ENCODE measurements at regions not wholly inside any gene's neighbourhood (a gene's known extent, or its start where the extent isn't known, plus 50 kb on each side); places are given as distances from the start of the nearest gene placed in this dataset.

GRCh38 chrX:131356725-131357124, 67.6 kb upstream of the IGSF1 start:
- Mint-ChIP-seq H3K27ac (ENCODE audit: unreplicated experiment) (no peak overlapping the region), H3K27me3 (ENCODE audit: unreplicated experiment) (peaks cover 3% of the 10 kb centered on the region), H3K36me3 (ENCODE audit: low read depth, unreplicated experiment) (no peaks in the 10 kb centered on the region), H3K9me3 (ENCODE audit: unreplicated experiment) (no peaks in the 10 kb centered on the region), H3K4me3 (ENCODE audit: unreplicated experiment) (no peak overlapping the region), H3K4me1 (ENCODE audit: unreplicated experiment) (no peaks in the 10 kb centered on the region)
- DNase-seq (ENCODE audit: low spot score), result no peak
- TF ChIP-seq CTCF (IDR thresholded peaks at IDR 0.05; ENCODE audit: unreplicated experiment), result no peak

- H3K4me1 Mint-ChIP-seq (ENCODE audit: unreplicated experiment), result no peaks in the 10 kb centered on the region
- H3K27me3 Mint-ChIP-seq (ENCODE audit: unreplicated experiment), result peaks cover 3% of the 10 kb centered on the region
- TF ChIP-seq CTCF (IDR thresholded peaks at IDR 0.05; ENCODE audit: unreplicated experiment), result no peak
- no peak for DNase-seq (ENCODE audit: low spot score)
- no peak overlapping the region for H3K27ac Mint-ChIP-seq (ENCODE audit: unreplicated experiment)
- no peak overlapping the region for H3K4me3 Mint-ChIP-seq (ENCODE audit: unreplicated experiment)
- H3K9me3 Mint-ChIP-seq (ENCODE audit: unreplicated experiment), result no peaks in the 10 kb centered on the region
- H3K36me3 Mint-ChIP-seq (ENCODE audit: low read depth, unreplicated experiment), result no peaks in the 10 kb centered on the region
These were observed 70.5 kb upstream of the IGSF1 start for GRCh38 chrX:131359611-131360010.

- Mint-ChIP-seq H3K27me3 (ENCODE audit: unreplicated experiment) (no peaks in the 10 kb centered on the region), H3K4me1 (ENCODE audit: unreplicated experiment) (no peaks in the 10 kb centered on the region), H3K4me3 (ENCODE audit: unreplicated experiment) (no peak overlapping the region), H3K27ac (ENCODE audit: unreplicated experiment) (no peak overlapping the region), H3K36me3 (ENCODE audit: low read depth, unreplicated experiment) (no peaks in the 10 kb centered on the region), H3K9me3 (ENCODE audit: unreplicated experiment) (no peaks in the 10 kb centered on the region)
- TF ChIP-seq CTCF (IDR thresholded peaks at IDR 0.05; ENCODE audit: unreplicated experiment), result no peak
- DNase-seq (ENCODE audit: low spot score), result no peak
These were observed 76.7 kb upstream of the IGSF1 start for GRCh38 chrX:131365766-131366165.

- H3K27me3 Mint-ChIP-seq (ENCODE audit: unreplicated experiment), result no peaks in the 10 kb centered on the region
- no peak overlapping the region for H3K27ac Mint-ChIP-seq (ENCODE audit: unreplicated experiment)
- peak; percentile 27 for TF ChIP-seq CTCF (IDR thresholded peaks at IDR 0.05; ENCODE audit: unreplicated experiment)
- no peaks in the 10 kb centered on the region for H3K4me1 Mint-ChIP-seq (ENCODE audit: unreplicated experiment)
- no peak overlapping the region for H3K4me3 Mint-ChIP-seq (ENCODE audit: unreplicated experiment)
- no peak for DNase-seq (ENCODE audit: low spot score)
- no peaks in the 10 kb centered on the region for H3K36me3 Mint-ChIP-seq (ENCODE audit: low read depth, unreplicated experiment)
- H3K9me3 Mint-ChIP-seq (ENCODE audit: unreplicated experiment), result no peaks in the 10 kb centered on the region
These were observed 77.3 kb upstream of the IGSF1 start for GRCh38 chrX:131366407-131366806.

- H3K4me3 Mint-ChIP-seq (ENCODE audit: unreplicated experiment), result no peak overlapping the region
- H3K36me3 Mint-ChIP-seq (ENCODE audit: low read depth, unreplicated experiment), result no peaks in the 10 kb centered on the region
- no peak for TF ChIP-seq CTCF (IDR thresholded peaks at IDR 0.05; ENCODE audit: unreplicated experiment)
- no peak overlapping the region for H3K27ac Mint-ChIP-seq (ENCODE audit: unreplicated experiment)
- no peaks in the 10 kb centered on the region for H3K4me1 Mint-ChIP-seq (ENCODE audit: unreplicated experiment)
- H3K9me3 Mint-ChIP-seq (ENCODE audit: unreplicated experiment), result no peaks in the 10 kb centered on the region
- no peak for DNase-seq (ENCODE audit: low spot score)
- H3K27me3 Mint-ChIP-seq (ENCODE audit: unreplicated experiment), result no peaks in the 10 kb centered on the region
These were observed 99.2 kb upstream of the IGSF1 start for GRCh38 chrX:131388293-131388692.
